ENCODE measurements at regions not wholly inside any gene's neighbourhood (a gene's known extent, or its start where the extent isn't known, plus 50 kb on each side); places are given as distances from the start of the nearest gene placed in this dataset.

- DNase-seq (ENCODE audit: low read depth in 4 of 4, low spot score in 1 of 4), result no peak
Observed at GRCh38 chr4:3831529-3832150, 65.5 kb downstream of the ADRA2C start.

GRCh38 chr4:3832536-3833220 lies 66.5 kb downstream of the ADRA2C start:
- DNase-seq (ENCODE audit: low read depth in 4 of 4, low spot score in 1 of 4), result no peak

GRCh38 chr4:3833326-3833989 lies 67.3 kb downstream of the ADRA2C start:
- DNase-seq (ENCODE audit: low read depth in 4 of 4, low spot score in 1 of 4), result no peak

- DNase-seq (ENCODE audit: low read depth in 4 of 4, low spot score in 1 of 4), result no peak
Observed at GRCh38 chr4:3834186-3834662, 68.0 kb downstream of the ADRA2C start.

- no peak for DNase-seq (ENCODE audit: low read depth in 4 of 4, low spot score in 1 of 4)
Observed at GRCh38 chr4:3834663-3835521, 68.7 kb downstream of the ADRA2C start.

GRCh38 chr4:3835527-3836405 lies 69.6 kb downstream of the ADRA2C start:
- no peak for DNase-seq (ENCODE audit: low read depth in 4 of 4, low spot score in 1 of 4)

- DNase-seq (ENCODE audit: low read depth in 4 of 4, low spot score in 1 of 4), result no peak
Observed at GRCh38 chr4:3836406-3836755, 70.2 kb downstream of the ADRA2C start.

- DNase-seq (ENCODE audit: low read depth in 4 of 4, low spot score in 1 of 4), result peak in 1 of 4 experiments; percentile 2
Observed at GRCh38 chr4:3836756-3837601, 70.8 kb downstream of the ADRA2C start.

- no peak for DNase-seq (ENCODE audit: low read depth in 4 of 4, low spot score in 1 of 4)
Observed at GRCh38 chr4:3838437-3839380, 72.5 kb downstream of the ADRA2C start.

- no peak for DNase-seq (ENCODE audit: low read depth in 4 of 4, low spot score in 1 of 4)
Observed at GRCh38 chr4:3845094-3845743, 79.0 kb downstream of the ADRA2C start.

GRCh38 chr4:3845744-3846429 lies 79.7 kb downstream of the ADRA2C start:
- DNase-seq (ENCODE audit: low read depth in 4 of 4, low spot score in 1 of 4), result no peak

GRCh38 chr4:3847211-3847940 lies 81.2 kb downstream of the ADRA2C start:
- no peak for DNase-seq (ENCODE audit: low read depth in 4 of 4, low spot score in 1 of 4)

- DNase-seq (ENCODE audit: low read depth in 4 of 4, low spot score in 1 of 4), result no peak
Observed at GRCh38 chr4:3848323-3848722, 82.1 kb downstream of the ADRA2C start.

- DNase-seq (ENCODE audit: low read depth in 4 of 4, low spot score in 1 of 4), result no peak
Observed at GRCh38 chr4:3849140-3849539, 83.0 kb downstream of the ADRA2C start.

- no peak for DNase-seq (ENCODE audit: low read depth in 4 of 4, low spot score in 1 of 4)
Observed at GRCh38 chr4:3850128-3850527, 83.9 kb downstream of the ADRA2C start.

- DNase-seq (ENCODE audit: low read depth in 4 of 4, low spot score in 1 of 4), result no peak
Observed at GRCh38 chr4:3851211-3851610, 85.0 kb downstream of the ADRA2C start.

- DNase-seq (ENCODE audit: low read depth in 4 of 4, low spot score in 1 of 4), result no peak
Observed at GRCh38 chr4:3851881-3852280, 85.7 kb downstream of the ADRA2C start.
